ENCODE measurements at regions not wholly inside any gene's neighbourhood (a gene's known extent, or its start where the extent isn't known, plus 50 kb on each side); places are given as distances from the start of the nearest gene placed in this dataset.

GRCh38 chr4:149101649-149102048 is 659.4 kb upstream of the NR3C2 start (continued):
- TF ChIP-seq REST (IDR thresholded peaks at IDR 0.05; ENCODE audit: borderline replicate concordance in 1 of 2, low read depth in 1 of 2, low read length in 2 of 2) (no peak), ZNF672 (CRISPR knock-in tag; IDR thresholded peaks at IDR 0.05) (no peak), ZNF513 (CRISPR knock-in tag; conservative IDR thresholded peaks at IDR 0.05) (no peak), ZNF264 (CRISPR knock-in tag; IDR thresholded peaks at IDR 0.05) (no peak), HNRNPK (IDR thresholded peaks at IDR 0.05; ENCODE audit: low read depth, low read length, poor library complexity, severe bottlenecking) (no peak), HNRNPUL1 (IDR thresholded peaks at IDR 0.05; ENCODE audit: low read depth, low read length) (no peak), FOXA3 (CRISPR knock-in tag; IDR thresholded peaks at IDR 0.05) (no peak), MTF2 (CRISPR knock-in tag; IDR thresholded peaks at IDR 0.05; ENCODE audit: borderline replicate concordance) (no peak)

GRCh38 chr4:149095811-149096210 is 653.6 kb upstream of the NR3C2 start:
- Histone ChIP-seq H3K4me1 (ENCODE audit: insufficient read depth, low read length) (no peaks in the 10 kb centered on the region), H3K36me3 (replicated peaks in 1 of 2; ENCODE audit: control insufficient read depth in 1 of 2, insufficient read depth in 2 of 2, low read length in 2 of 2) (no peaks in the 10 kb centered on the region), H3K27ac (ENCODE audit: extremely low read length, insufficient read depth, low read length) (no peak overlapping the region), H3K9me3 (ENCODE audit: low read length) (peaks cover 49% of the 10 kb centered on the region), H3K4me3 (replicated peaks in 1 of 3; ENCODE audit: insufficient read depth in 1 of 3, low read depth in 2 of 3, low read length in 3 of 3) (no peak overlapping the region), H3K9ac (ENCODE audit: insufficient read depth, low read depth, low read length) (no peak overlapping the region), H3K79me2 (ENCODE audit: insufficient read depth, low read length) (no peaks in the 10 kb centered on the region), H2AFZ (ENCODE audit: low read length) (no peak overlapping the region), H3K4me2 (ENCODE audit: low read depth, low read length) (no peak overlapping the region), H3K27me3 (ENCODE audit: control insufficient read depth in 1 of 2, insufficient read depth in 2 of 2, low read length in 2 of 2) (no peaks in the 10 kb centered on the region), H4K20me1 (ENCODE audit: insufficient read depth, low read length) (no peaks in the 10 kb centered on the region)
- ChIA-PET POLR2A (no interaction called here), CTCF (ENCODE audit: low intra/inter-chr PET ratio, low total read pairs) (no interaction called here)
- no peak for DNase-seq (ENCODE audit: low spot score)
- 0% methylated on average over 1 of the region's 1 CpG for WGBS (ENCODE audit: low lambda C conversion rate)
- no peak for TF ChIP-seq ZNF562 (CRISPR knock-in tag; IDR thresholded peaks at IDR 0.05; ENCODE audit: borderline replicate concordance)
- TF ChIP-seq MTF2 (CRISPR knock-in tag; IDR thresholded peaks at IDR 0.05; ENCODE audit: borderline replicate concordance) = no peak
- no peak for TF ChIP-seq ZNF614 (CRISPR knock-in tag; IDR thresholded peaks at IDR 0.05; ENCODE audit: borderline replicate concordance)
- TF ChIP-seq E2F1 (CRISPR knock-in tag; IDR thresholded peaks at IDR 0.05) = no peak
- no peak for TF ChIP-seq KDM5B (CRISPR knock-in tag; IDR thresholded peaks at IDR 0.05; ENCODE audit: borderline replicate concordance)
- TF ChIP-seq EEA1 (CRISPR knock-in tag; IDR thresholded peaks at IDR 0.05; ENCODE audit: borderline replicate concordance) = no peak
- TF ChIP-seq ZEB1 (IDR thresholded peaks at IDR 0.05; ENCODE audit: insufficient replicate concordance, low read depth) = no peak
- no peak for TF ChIP-seq ARNT2 (CRISPR knock-in tag; IDR thresholded peaks at IDR 0.05; ENCODE audit: low read depth)
- no peak for TF ChIP-seq TFE3 (CRISPR knock-in tag; IDR thresholded peaks at IDR 0.05)
- TF ChIP-seq ZNF558 (CRISPR knock-in tag; IDR thresholded peaks at IDR 0.05; ENCODE audit: borderline replicate concordance) = no peak
- intact Hi-C loops (cut with micrococcal nuclease; ENCODE audit: unreplicated experiment) = no loop called here
- FAIRE-seq = no peak
- BruUV-seq (replicated peaks) = no TSS peak
- no peak for ATAC-seq
- in situ Hi-C loops (cut with HindIII; ENCODE audit: extremely low pct_ligation_motif_present, low pct_unique_long_range_greater_than_20kb) = no loop called here

Data from HepG2 (cell line).